ENCODE measurements at regions not wholly inside any gene's neighbourhood (a gene's known extent, or its start where the extent isn't known, plus 50 kb on each side); places are given as distances from the start of the nearest gene placed in this dataset.

- TF ChIP-seq POLR2AphosphoS5 (IDR thresholded peaks at IDR 0.05; ENCODE audit: low read depth, low read length), result no peak
- TF ChIP-seq TAF1 (IDR thresholded peaks at IDR 0.05; ENCODE audit: low read depth, low read length), result no peak
- no peak for TF ChIP-seq SPI1 (IDR thresholded peaks at IDR 0.05; ENCODE audit: low read depth, low read length)
- no peak for TF ChIP-seq POLR2A (IDR thresholded peaks at IDR 0.05; ENCODE audit: low read depth, low read length)
Measured at GRCh38 chr14:53368711-53369201, 215.6 kb upstream of the DDHD1 start.
